Stomach (tissue), 8 donors: ENCODE measurements at regions not wholly inside any gene's neighbourhood (a gene's known extent, or its start where the extent isn't known, plus 50 kb on each side); places are given as distances from the start of the nearest gene placed in this dataset.

Experiments used
- DNase-seq, 2 donors: peaks; one replicate each; pipeline versions ENCODE4 v3.0.0 to v3.0.0-alpha.2; 2013 to 2019
- H3K27ac ChIP-seq, 5 donors: fragments of 200-600 bp in 4 of 5; sonication (generic) in 4 of 5; one replicate each; pipeline ENCODE4 v1.5.1; 2013 to 2019; ENCODE audit warnings: mild to moderate bottlenecking in 1 of 5, moderate library complexity in 1 of 5
- H3K27me3 ChIP-seq, 3 donors: fragments of 200-600 bp; sonication (generic); one replicate each; pipeline ENCODE4 v1.5.1; 2017 to 2019; ENCODE audit warnings: mixed run types in 1 of 3
- H3K36me3 ChIP-seq, 4 donors: fragments of 200-600 bp; sonication (generic); 1 replicate in 3 of 4; 2 replicates in 1 of 4; pipeline ENCODE4 v1.5.1; 2016 to 2019
- H3K4me1 ChIP-seq, 4 donors: fragments of 200-600 bp; sonication (generic); one replicate each; pipeline ENCODE4 v1.5.1; 2016 to 2019
- H3K4me3 ChIP-seq, 4 donors: fragments of 200-600 bp; sonication (generic) in 3 of 4; one replicate each; pipeline ENCODE4 v1.5.1; 2016 to 2019; ENCODE audit warnings: mild to moderate bottlenecking in 1 of 4
- H3K9me3 ChIP-seq, 4 donors: fragments of 200-600 bp; sonication (generic); one replicate each; pipeline ENCODE4 v1.5.1; 2016 to 2019
- CTCF ChIP-seq, 7 experiments: fragments of 450-650 bp in 4 of 7; fragments of 200-600 bp in 3 of 7; sonication (generic) in 3 of 7; IDR thresholded peaks; one replicate each; pipeline ENCODE4 v1.5.1; 2016 to 2019; ENCODE audit warnings: antibody characterized with exemption in 7 of 7, control low read depth in 2 of 7, mild to moderate bottlenecking in 1 of 7
- EP300 ChIP-seq: sonication (generic); formaldehyde crosslinking; IDR thresholded peaks from one replicate; pipeline ENCODE4 v1.6.1; 2017; ENCODE audit warnings: antibody characterized with exemption
- POLR2A ChIP-seq, 4 donors: fragments of 450-650 bp; IDR thresholded peaks; one replicate each; pipeline ENCODE4 v1.6.1; 2016; ENCODE audit warnings: antibody characterized with exemption in 4 of 4, control low read depth in 2 of 4, mild to moderate bottlenecking in 1 of 4, moderate library complexity in 1 of 4
- POLR2AphosphoS5 ChIP-seq, 3 donors: sonication (generic); formaldehyde crosslinking; IDR thresholded peaks; one replicate each; pipeline ENCODE4 v1.6.1; 2016; ENCODE audit warnings: antibody characterized with exemption in 3 of 3
- WGBS, 5 donors: extraction: QIAGEN DNeasy Blood & Tissue Kit in 3 of 5; methylation state at CpG; one replicate each; pipeline versions ENCODE4 v1.1.5 to v1.1.7; 2013 to 2018; 5-methylcytosine and 5-hydroxymethylcytosine counted together
- intact Hi-C: fragments of 100-400 bp; cut with DNase I; formaldehyde crosslinking; loops from one replicate; pipeline ENCODE4 v1.15.1; 2023; ENCODE audit warnings: low total_unique reads
- donor health status: healthy with polysubstance abuse.
- donor health status: Bipolar disorder and iron deficiency.
- donor health status: healthy.

- Histone ChIP-seq H3K27me3 (no peaks in the 10 kb centered on the region), H3K36me3 (no peaks in the 10 kb centered on the region), H3K4me3 (no peak overlapping the region), H3K9me3 (no peaks in the 10 kb centered on the region), H3K4me1 (no peaks in the 10 kb centered on the region), H3K27ac (no peak overlapping the region)
- TF ChIP-seq EP300 (no peak), POLR2A (IDR thresholded peaks at IDR 0.05) (no peak), POLR2AphosphoS5 (IDR thresholded peaks at IDR 0.05) (no peak), CTCF (IDR thresholded peaks at IDR 0.05) (no peak)
- no peak for DNase-seq
- 87 to 90% (median 88%) methylated on average over 13 of the region's 13 CpGs for WGBS, 5 donors
- intact Hi-C loops, result no loop called here
Observed at GRCh38 chr4:24337451-24338190, 246.7 kb downstream of the DHX15 start.

DNA sequence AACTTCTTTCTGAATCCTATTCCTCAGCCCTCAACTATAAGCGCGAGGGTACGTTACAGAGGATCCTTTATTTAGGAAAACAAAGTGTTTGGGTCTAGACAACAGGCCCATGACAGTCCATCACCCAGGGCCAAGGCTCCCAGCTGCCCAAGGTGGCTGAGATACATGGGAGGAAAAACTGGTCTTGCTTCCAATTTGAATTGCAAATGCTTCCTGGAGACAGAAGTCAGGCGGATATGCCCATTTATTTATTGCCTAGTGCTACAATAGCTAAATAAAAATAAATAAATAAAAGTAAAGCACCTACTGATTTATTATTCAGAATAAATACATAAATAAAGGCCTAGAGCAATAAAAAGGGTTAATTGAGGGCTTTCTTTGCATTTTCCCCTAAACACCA is 248.7 kb downstream of the DHX15 start:
- no peak overlapping the region for H3K27ac ChIP-seq
- H3K27me3 ChIP-seq, result no peaks in the 10 kb centered on the region
- intact Hi-C loops, result no loop called here
- no peaks in the 10 kb centered on the region for H3K4me1 ChIP-seq
- H3K4me3 ChIP-seq, result no peak overlapping the region
- no peaks in the 10 kb centered on the region for H3K36me3 ChIP-seq
- no peak for DNase-seq
- no peaks in the 10 kb centered on the region for H3K9me3 ChIP-seq
- TF ChIP-seq EP300 (no peak), POLR2AphosphoS5 (IDR thresholded peaks at IDR 0.05) (no peak), POLR2A (IDR thresholded peaks at IDR 0.05) (no peak), CTCF (IDR thresholded peaks at IDR 0.05) (no peak)
- 92 to 95% (median 93%) methylated on average over 4 of the region's 4 CpGs for WGBS, 5 donors

- TF ChIP-seq POLR2AphosphoS5 (IDR thresholded peaks at IDR 0.05) (no peak), CTCF (IDR thresholded peaks at IDR 0.05) (no peak), EP300 (no peak), POLR2A (IDR thresholded peaks at IDR 0.05) (no peak)
- H3K27ac ChIP-seq, result no peak overlapping the region
- no peak for DNase-seq
- no peaks in the 10 kb centered on the region for H3K27me3 ChIP-seq
- H3K9me3 ChIP-seq, result no peaks in the 10 kb centered on the region
- H3K4me1 ChIP-seq, result no peaks in the 10 kb centered on the region
- 83 to 94% (median 91%) methylated on average over 3 of the region's 3 CpGs for WGBS, 5 donors
- no peaks in the 10 kb centered on the region for H3K36me3 ChIP-seq
- intact Hi-C loops, result no loop called here
- H3K4me3 ChIP-seq, result no peak overlapping the region
Observed at GRCh38 chr4:24334906-24335305, 249.4 kb downstream of the DHX15 start.

DNA sequence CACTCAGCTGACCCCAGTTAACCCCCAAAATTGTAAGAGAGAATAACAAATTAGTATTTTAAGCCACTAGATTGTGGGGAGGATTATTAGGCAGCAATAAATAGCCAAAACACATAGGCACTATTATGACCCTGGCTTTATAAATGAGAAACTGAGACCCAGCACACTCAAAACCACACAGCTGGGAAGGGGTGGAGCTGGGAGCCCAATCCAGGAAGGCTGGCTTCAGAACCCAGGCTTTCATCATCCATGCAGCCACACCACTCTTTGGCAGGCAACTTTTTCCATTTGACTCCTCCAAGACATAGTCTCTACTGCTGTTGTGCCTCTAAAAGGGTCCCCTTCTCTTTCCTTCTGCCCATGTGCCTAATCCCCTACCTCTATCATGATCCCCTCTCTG is 253.8 kb downstream of the DHX15 start:
- Histone ChIP-seq H3K36me3 (no peaks in the 10 kb centered on the region), H3K27me3 (no peaks in the 10 kb centered on the region), H3K4me3 (no peak overlapping the region), H3K9me3 (no peaks in the 10 kb centered on the region), H3K4me1 (no peaks in the 10 kb centered on the region), H3K27ac (no peak overlapping the region)
- intact Hi-C loops, result no loop called here
- no peak for TF ChIP-seq POLR2A (IDR thresholded peaks at IDR 0.05)
- TF ChIP-seq EP300, result no peak
- no peak for TF ChIP-seq CTCF (IDR thresholded peaks at IDR 0.05)
- TF ChIP-seq POLR2AphosphoS5 (IDR thresholded peaks at IDR 0.05), result no peak
- no peak for DNase-seq
